NT2/D1 (cell line): ENCODE measurements at regions not wholly inside any gene's neighbourhood (a gene's known extent, or its start where the extent isn't known, plus 50 kb on each side); places are given as distances from the start of the nearest gene placed in this dataset.

Experiments used
- DNase-seq: peaks from one replicate; pipeline ENCODE4 v3.0.0-alpha.2; 2011; ENCODE audit warnings: low read depth, low spot score
- H3K27me3 ChIP-seq: 2 replicates; pipeline ENCODE4 v1.6.0; 2011; ENCODE audit warnings: mild to moderate bottlenecking; ENCODE audit not compliant: insufficient read length, insufficient read depth
- H3K36me3 ChIP-seq: 2 replicates; pipeline ENCODE4 v1.6.1; 2011; ENCODE audit warnings: mild to moderate bottlenecking, low read length, mixed read lengths; ENCODE audit not compliant: insufficient read depth, insufficient read length
- H3K4me1 ChIP-seq: 2 replicates; pipeline ENCODE4 v1.5.1; 2011; ENCODE audit not compliant: insufficient read depth, insufficient read length
- H3K4me3 ChIP-seq: 2 replicates; pipeline ENCODE4 v1.5.1; 2011; ENCODE audit warnings: low read depth; ENCODE audit not compliant: insufficient read length
- H3K9ac ChIP-seq: 2 replicates; pipeline ENCODE4 v1.6.0; 2011; ENCODE audit warnings: low read depth; ENCODE audit not compliant: insufficient read length
- H3K9me3 ChIP-seq: 2 replicates; pipeline ENCODE4 v1.5.1; 2011; ENCODE audit warnings: mild to moderate bottlenecking, low read length; ENCODE audit not compliant: insufficient read depth
- SUZ12 ChIP-seq: IDR thresholded peaks from 2 replicates; pipeline ENCODE4 v1.6.1; 2011; ENCODE audit not compliant: insufficient read length, insufficient read depth; ENCODE audit errors: extremely low read depth
- YY1 ChIP-seq: IDR thresholded peaks from 2 replicates; pipeline ENCODE4 v1.6.1; 2011; ENCODE audit not compliant: insufficient read length, insufficient read depth
- ZNF274 ChIP-seq: IDR thresholded peaks from 2 replicates; pipeline ENCODE4 v1.6.1; 2011; ENCODE audit warnings: mild to moderate bottlenecking, low read depth, low read length

GRCh38 chr21:38039841-38040240 is 123.6 kb upstream of the KCNJ6 start:
- H3K36me3 ChIP-seq = no peaks in the 10 kb centered on the region
- peaks cover 5% of the 10 kb centered on the region for H3K4me1 ChIP-seq
- H3K9ac ChIP-seq = no peak overlapping the region
- TF ChIP-seq SUZ12 = no peak
- H3K9me3 ChIP-seq = no peaks in the 10 kb centered on the region; the same call in 1 of the 2 replicates
- no peaks in the 10 kb centered on the region for H3K27me3 ChIP-seq
- no peak for DNase-seq
- no peak overlapping the region for H3K4me3 ChIP-seq

DNA sequence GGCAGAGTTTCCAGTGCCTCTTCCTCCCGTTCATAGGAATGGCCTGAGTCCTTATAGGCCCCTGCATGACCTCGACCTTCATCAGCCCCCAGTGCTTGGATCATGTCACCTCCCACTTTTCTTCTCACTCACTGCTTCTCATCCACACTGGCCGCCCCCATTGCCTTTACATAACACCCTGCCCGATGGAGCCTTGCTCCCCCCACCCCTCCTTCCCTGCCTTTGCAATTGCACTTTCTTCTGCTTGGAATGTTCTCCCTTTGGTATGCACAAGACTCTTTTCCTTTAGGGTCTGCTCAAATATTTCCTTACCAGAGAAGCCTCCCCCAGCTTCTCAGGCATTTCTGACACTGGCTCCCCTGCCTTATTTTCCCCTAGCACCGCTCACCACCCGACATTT is 125.2 kb upstream of the KCNJ6 start:
- no peak overlapping the region for H3K9ac ChIP-seq
- H3K4me3 ChIP-seq = no peak overlapping the region
- H3K4me1 ChIP-seq = peaks cover 5% of the 10 kb centered on the region
- H3K9me3 ChIP-seq = no peaks in the 10 kb centered on the region
- peak; percentile 55 for DNase-seq
- no peaks in the 10 kb centered on the region for H3K27me3 ChIP-seq
- no peaks in the 10 kb centered on the region for H3K36me3 ChIP-seq
- no peak for TF ChIP-seq YY1
- no peak for TF ChIP-seq ZNF274
- no peak for TF ChIP-seq SUZ12

- Histone ChIP-seq H3K9ac (no peak overlapping the region), H3K4me1 (peaks cover 5% of the 10 kb centered on the region), H3K9me3 (no peaks in the 10 kb centered on the region), H3K4me3 (no peak overlapping the region), H3K36me3 (no peaks in the 10 kb centered on the region), H3K27me3 (no peaks in the 10 kb centered on the region)
- no peak for DNase-seq
- TF ChIP-seq ZNF274 (no peak), SUZ12 (no peak), YY1 (no peak)
Measured at GRCh38 chr21:38042246-38042645, 126.0 kb upstream of the KCNJ6 start.

DNA sequence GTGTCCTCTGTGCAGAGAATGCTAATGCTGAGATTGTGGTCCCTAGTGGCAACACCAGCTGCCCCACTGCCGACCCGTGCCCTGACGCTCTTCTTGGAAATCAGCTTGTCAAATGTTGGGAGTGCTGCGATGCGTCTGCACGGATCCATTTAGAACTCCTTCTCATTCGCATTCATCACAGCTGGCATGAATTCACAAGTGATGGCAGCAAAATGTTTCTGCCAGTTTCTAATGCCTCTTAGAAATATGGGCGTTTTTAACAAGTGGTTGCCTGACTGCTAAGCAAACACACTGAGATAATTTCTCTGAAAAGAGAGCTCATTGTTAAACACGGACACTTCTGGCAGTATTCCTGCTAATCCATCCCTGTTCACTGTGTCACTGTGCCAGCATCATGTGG is 131.9 kb upstream of the KCNJ6 start:
- H3K4me1 ChIP-seq = no peaks in the 10 kb centered on the region
- H3K4me3 ChIP-seq = no peak overlapping the region
- no peak overlapping the region for H3K9ac ChIP-seq
- no peaks in the 10 kb centered on the region for H3K27me3 ChIP-seq
- no peaks in the 10 kb centered on the region for H3K9me3 ChIP-seq
- DNase-seq = no peak
- H3K36me3 ChIP-seq = no peaks in the 10 kb centered on the region
- TF ChIP-seq ZNF274 (no peak), YY1 (no peak), SUZ12 (no peak)

DNA sequence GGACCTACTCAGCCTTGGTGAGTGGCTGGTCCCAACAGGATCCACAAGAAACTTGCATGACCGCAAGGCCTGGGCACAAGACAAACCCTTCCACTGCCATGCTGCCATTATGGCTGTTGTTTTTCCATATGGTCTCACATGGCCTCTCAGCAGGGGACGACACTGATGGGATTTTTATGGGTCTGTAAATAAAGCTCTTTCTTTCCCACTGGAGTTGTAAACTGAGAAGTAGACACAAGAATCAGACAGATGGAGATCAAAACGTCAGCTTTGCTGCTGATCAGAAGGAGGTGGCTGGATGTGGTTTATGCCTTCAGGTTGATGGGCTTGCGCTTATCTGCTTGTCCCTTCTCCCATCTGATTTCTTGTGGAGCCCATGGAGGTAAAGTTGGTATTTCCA is 138.1 kb upstream of the KCNJ6 start:
- Histone ChIP-seq H3K4me1 (no peaks in the 10 kb centered on the region), H3K9ac (no peak overlapping the region), H3K4me3 (no peak overlapping the region), H3K9me3 (no peaks in the 10 kb centered on the region), H3K27me3 (no peaks in the 10 kb centered on the region), H3K36me3 (no peaks in the 10 kb centered on the region)
- DNase-seq = no peak
- TF ChIP-seq SUZ12 = no peak
- no peak for TF ChIP-seq ZNF274
- TF ChIP-seq YY1 = no peak

DNA sequence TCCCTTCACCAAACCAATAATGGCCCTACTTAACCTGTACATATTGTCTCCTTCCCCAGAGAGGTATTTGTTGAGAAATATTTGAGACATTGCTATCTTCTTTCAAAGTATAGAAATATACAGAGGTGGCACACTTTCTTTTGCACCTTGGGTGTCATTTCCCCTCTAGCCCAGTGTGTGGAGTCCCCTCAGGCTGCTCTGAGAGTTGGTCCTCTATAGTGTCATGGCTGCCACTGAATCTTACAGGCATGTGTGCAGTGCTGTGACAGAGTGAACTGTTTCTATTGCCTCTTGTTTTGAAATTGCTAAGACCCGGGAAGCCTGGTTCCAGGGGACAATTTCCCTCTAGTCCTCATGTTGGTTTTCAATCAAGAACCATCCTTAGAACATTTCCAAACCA is 140.2 kb upstream of the KCNJ6 start:
- Histone ChIP-seq H3K9ac (no peak overlapping the region), H3K36me3 (no peaks in the 10 kb centered on the region), H3K27me3 (no peaks in the 10 kb centered on the region), H3K4me1 (no peaks in the 10 kb centered on the region), H3K9me3 (no peaks in the 10 kb centered on the region), H3K4me3 (no peak overlapping the region)
- TF ChIP-seq YY1 = no peak
- no peak for TF ChIP-seq ZNF274
- TF ChIP-seq SUZ12 = no peak
- DNase-seq = no peak

DNA sequence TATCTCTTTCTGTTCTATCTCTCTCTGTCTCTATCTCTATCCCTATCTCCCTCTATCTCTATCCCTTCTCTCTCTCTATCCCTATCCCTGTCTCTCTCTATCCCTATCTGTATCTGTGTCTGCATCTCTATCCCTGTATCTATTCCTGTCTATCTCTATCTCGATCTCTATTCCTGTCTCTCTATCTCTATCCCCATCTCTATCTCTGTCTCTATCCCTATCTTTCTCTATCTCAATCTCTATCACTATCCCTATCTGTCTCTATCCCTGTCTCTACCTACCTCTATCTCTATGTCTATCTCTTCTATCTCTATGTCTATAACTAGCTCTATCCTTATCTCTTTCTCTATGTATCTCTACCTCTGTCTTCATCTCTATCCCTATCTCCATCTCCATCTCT is 141.4 kb upstream of the KCNJ6 start:
- TF ChIP-seq ZNF274 (no peak), YY1 (no peak), SUZ12 (no peak)
- no peaks in the 10 kb centered on the region for H3K9me3 ChIP-seq

DNA sequence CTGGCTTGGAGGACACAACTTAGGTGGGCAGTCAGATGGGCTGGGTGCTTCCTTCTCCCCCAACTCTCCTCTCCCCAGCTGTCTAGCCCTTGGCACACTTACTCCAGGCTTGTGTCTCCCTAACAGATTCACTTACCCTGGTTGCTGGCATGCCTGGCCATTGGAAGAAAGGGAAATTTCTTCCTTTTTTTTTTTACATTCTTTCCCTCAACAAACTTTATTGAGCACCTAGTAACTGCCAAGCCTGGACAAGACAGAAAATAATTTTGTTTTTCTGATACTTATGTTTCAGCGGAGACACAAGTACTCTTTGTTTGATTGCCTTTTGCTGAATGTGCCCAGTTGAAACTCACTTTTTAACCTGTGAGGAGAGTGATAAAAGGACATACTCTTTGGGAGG is 144.3 kb upstream of the KCNJ6 start:
- DNase-seq = no peak
- no peak for TF ChIP-seq SUZ12
- TF ChIP-seq YY1 = no peak
- no peak for TF ChIP-seq ZNF274
- no peaks in the 10 kb centered on the region for H3K36me3 ChIP-seq
- no peaks in the 10 kb centered on the region for H3K4me1 ChIP-seq
- no peaks in the 10 kb centered on the region for H3K27me3 ChIP-seq
- no peaks in the 10 kb centered on the region for H3K9me3 ChIP-seq
- H3K4me3 ChIP-seq = no peak overlapping the region
- H3K9ac ChIP-seq = no peak overlapping the region

More for the DNA sequence above, 141.4 kb upstream of the KCNJ6 start:
- Histone ChIP-seq H3K9ac (no peak overlapping the region), H3K27me3 (no peaks in the 10 kb centered on the region), H3K4me3 (no peak overlapping the region), H3K4me1 (no peaks in the 10 kb centered on the region), H3K36me3 (no peaks in the 10 kb centered on the region)
- no peak for DNase-seq
